Endothelial cell of umbilical vein (primary cell): ENCODE measurements at regions not wholly inside any gene's neighbourhood (a gene's known extent, or its start where the extent isn't known, plus 50 kb on each side); places are given as distances from the start of the nearest gene placed in this dataset.

ENCODE experiments used
- BruUV-seq: library from RNA; stranded (reverse); fragments of 400-500 nt; replicated peaks from 2 replicates; lab custom pipeline; 2021; lab: Mats Ljungman, UMichigan
- CTCF ChIA-PET: fragments of 300-600, 350-600 bp; sonication (Branson Sonifier 250); formaldehyde crosslinking; loops from one replicate; lab custom pipeline; 2021; ENCODE audit warnings: antibody characterized with exemption, inconsistent platforms; lab: Charles Lee
- POLR2A ChIA-PET: fragments of 300-600, 350-600 bp; sonication (Branson Sonifier 250); formaldehyde crosslinking; loops from one replicate; lab custom pipeline; 2021; ENCODE audit warnings: antibody characterized with exemption, inconsistent platforms; lab: Charles Lee
- DNase-seq: peaks from one replicate; pipeline ENCODE4 v3.0.0-alpha.2; 2011; ENCODE audit warnings: low read depth, low spot score
- FAIRE-seq: peaks from 2 replicates; lab custom pipeline; 2011; peaks lifted over from hg19 to GRCh38; lab: Jason Lieb, UNC
- H2AFZ ChIP-seq: 2 replicates; pipeline ENCODE4 v1.6.0; 2012; ENCODE audit warnings: low read depth, low read length, control low read depth, inconsistent platforms
- H3K27ac ChIP-seq: 2 replicates; pipeline ENCODE4 v1.5.1; 2011; ENCODE audit warnings: low read depth, mild to moderate bottlenecking, control low read depth, low read length, moderate library complexity; ENCODE audit not compliant: insufficient read depth
- H3K27me3 ChIP-seq, 2 experiments: 2 replicates each; pipeline versions ENCODE4 v1.6.0 to v1.6.1; 2011; ENCODE audit warnings: low read length in 2 of 2, mixed read lengths in 1 of 2; ENCODE audit not compliant: control insufficient read depth in 2 of 2, insufficient read depth in 2 of 2
- H3K36me3 ChIP-seq, 2 experiments: 2 replicates in 1 of 2; 3 replicates in 1 of 2; pipeline ENCODE4 v1.5.1; 2011; ENCODE audit warnings: low read length in 2 of 2, mild to moderate bottlenecking in 1 of 2, moderate library complexity in 1 of 2; ENCODE audit not compliant: control insufficient read depth in 2 of 2, insufficient read depth in 2 of 2; ENCODE audit errors: extremely low read depth in 1 of 2
- H3K4me1 ChIP-seq: 3 replicates; pipeline ENCODE4 v1.5.1; 2011; ENCODE audit warnings: mild to moderate bottlenecking, low read length; ENCODE audit not compliant: control insufficient read depth, insufficient read depth; ENCODE audit errors: extremely low read depth
- H3K4me2 ChIP-seq: 2 replicates; pipeline ENCODE4 v1.6.1; 2011; ENCODE audit warnings: low read length, control low read depth, mixed read lengths; ENCODE audit not compliant: insufficient read depth
- H3K4me3 ChIP-seq, 3 experiments: fragments of 200-600 bp in 1 of 3; sonication (generic), shearing (Covaris generic) in 1 of 3; replicated peaks in 1 of 3; 2 replicates each; pipeline ENCODE4 v1.5.1; 2011 to 2016; ENCODE audit warnings: control low read depth in 3 of 3, low read length in 3 of 3, mild to moderate bottlenecking in 2 of 3, inconsistent platforms in 1 of 3, low read depth in 1 of 3, moderate library complexity in 1 of 3; ENCODE audit not compliant: insufficient read depth in 1 of 3
- H3K79me2 ChIP-seq: 2 replicates; pipeline ENCODE4 v1.6.0; 2012; ENCODE audit warnings: low read length, inconsistent platforms; ENCODE audit not compliant: control insufficient read depth, insufficient read depth
- H3K9ac ChIP-seq: replicated peaks from 2 replicates; pipeline ENCODE3; 2011; ENCODE audit warnings: low read length, control low read depth; ENCODE audit not compliant: insufficient read depth; ENCODE audit errors: extremely low read depth
- H3K9me1 ChIP-seq: replicated peaks from 3 replicates; pipeline ENCODE4 v1.6.0; 2011; ENCODE audit warnings: mild to moderate bottlenecking, low read length; ENCODE audit not compliant: control insufficient read depth, insufficient read depth; ENCODE audit errors: extremely low read depth
- H3K9me3 ChIP-seq: replicated peaks from 2 replicates; pipeline ENCODE4 v1.5.1; 2012; ENCODE audit warnings: low read length, inconsistent platforms; ENCODE audit not compliant: control insufficient read depth, insufficient read depth
- H4K20me1 ChIP-seq: replicated peaks from 2 replicates; pipeline ENCODE3; 2011; ENCODE audit warnings: mild to moderate bottlenecking, low read length; ENCODE audit not compliant: control insufficient read depth, insufficient read depth; ENCODE audit errors: extremely low read depth
- EZH2 ChIP-seq: IDR thresholded peaks from 2 replicates; pipeline ENCODE4 v1.6.1; 2012; ENCODE audit warnings: borderline replicate concordance, low read depth, mild to moderate bottlenecking, moderate library complexity, low read length, inconsistent platforms; ENCODE audit not compliant: severe bottlenecking
- JUN ChIP-seq: IDR thresholded peaks from 2 replicates; pipeline ENCODE4 v1.6.1; 2011; ENCODE audit warnings: borderline replicate concordance, low read depth; ENCODE audit not compliant: insufficient read length, insufficient read depth
- MYC ChIP-seq: IDR thresholded peaks from one replicate; pipeline ENCODE4 v1.6.1; 2011; ENCODE audit warnings: mild to moderate bottlenecking, low read depth, low read length
- POLR2AphosphoS5 ChIP-seq: IDR thresholded peaks from 2 replicates; pipeline ENCODE4 v1.6.1; 2012; ENCODE audit warnings: low read depth, mild to moderate bottlenecking, control low read depth, low read length, moderate library complexity; ENCODE audit not compliant: insufficient read depth
- dilution Hi-C: fragments of 300-500 bp; cut with MboI; formaldehyde crosslinking; loops from one replicate; pipeline ENCODE4 v1.15.0; 2019; ENCODE audit warnings: low sequenced_read_pairs; ENCODE audit not compliant: extremely low pct_ligation_motif_present
- intact Hi-C: fragments of 100-400 bp; cut with micrococcal nuclease; formaldehyde crosslinking; loops from one replicate; pipeline ENCODE4 v1.10.0; 2022

DNA sequence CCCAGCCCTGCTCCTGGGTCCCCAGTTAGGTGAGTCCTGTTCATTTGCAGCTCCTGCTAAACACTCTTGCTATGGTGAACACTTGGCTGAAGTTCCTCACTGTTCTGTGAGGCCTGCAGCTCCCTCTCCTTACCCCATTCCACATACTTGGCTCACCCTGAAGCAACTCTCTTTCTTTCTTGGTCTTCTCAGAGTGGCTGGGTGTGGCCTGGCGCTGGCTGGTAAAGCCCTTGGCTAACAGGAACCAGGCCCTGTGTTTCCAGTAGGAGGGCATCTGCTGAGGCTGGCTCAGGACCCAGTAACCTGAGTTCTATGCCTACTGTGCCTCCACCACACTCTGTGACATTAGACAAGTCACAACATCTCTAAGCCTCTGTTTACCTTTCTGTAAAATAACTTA, 53.1 kb upstream of the COL13A1 start:
- no TSS peak for BruUV-seq
- Histone ChIP-seq H3K36me3 (no peaks in the 10 kb centered on the region), H3K4me2 (no peak overlapping the region), H3K79me2 (no peaks in the 10 kb centered on the region), H3K27me3 (peaks cover 25 to 30% of the 10 kb centered on the region in 2 experiments), H4K20me1 (no peaks in the 10 kb centered on the region), H2AFZ (no peak overlapping the region), H3K4me3 (no peak overlapping the region), H3K9me3 (no peaks in the 10 kb centered on the region), H3K9ac (no peak overlapping the region), H3K4me1 (no peaks in the 10 kb centered on the region), H3K27ac (no peak overlapping the region), H3K9me1 (no peaks in the 10 kb centered on the region)
- dilution Hi-C loops (no loop called here), intact Hi-C loops (no loop called here)
- DNase-seq = no peak
- FAIRE-seq = no peak
- TF ChIP-seq EZH2 = no peak
- TF ChIP-seq MYC = no peak
- CTCF ChIA-PET = interaction anchor here (0.7 to 1.5 kb wide), 2 partner anchors 38 to 166 kb away, joined by 3 to 5 read pairs; no protein-coding TSS in a partner anchor
- POLR2A ChIA-PET = no interaction called here

DNA sequence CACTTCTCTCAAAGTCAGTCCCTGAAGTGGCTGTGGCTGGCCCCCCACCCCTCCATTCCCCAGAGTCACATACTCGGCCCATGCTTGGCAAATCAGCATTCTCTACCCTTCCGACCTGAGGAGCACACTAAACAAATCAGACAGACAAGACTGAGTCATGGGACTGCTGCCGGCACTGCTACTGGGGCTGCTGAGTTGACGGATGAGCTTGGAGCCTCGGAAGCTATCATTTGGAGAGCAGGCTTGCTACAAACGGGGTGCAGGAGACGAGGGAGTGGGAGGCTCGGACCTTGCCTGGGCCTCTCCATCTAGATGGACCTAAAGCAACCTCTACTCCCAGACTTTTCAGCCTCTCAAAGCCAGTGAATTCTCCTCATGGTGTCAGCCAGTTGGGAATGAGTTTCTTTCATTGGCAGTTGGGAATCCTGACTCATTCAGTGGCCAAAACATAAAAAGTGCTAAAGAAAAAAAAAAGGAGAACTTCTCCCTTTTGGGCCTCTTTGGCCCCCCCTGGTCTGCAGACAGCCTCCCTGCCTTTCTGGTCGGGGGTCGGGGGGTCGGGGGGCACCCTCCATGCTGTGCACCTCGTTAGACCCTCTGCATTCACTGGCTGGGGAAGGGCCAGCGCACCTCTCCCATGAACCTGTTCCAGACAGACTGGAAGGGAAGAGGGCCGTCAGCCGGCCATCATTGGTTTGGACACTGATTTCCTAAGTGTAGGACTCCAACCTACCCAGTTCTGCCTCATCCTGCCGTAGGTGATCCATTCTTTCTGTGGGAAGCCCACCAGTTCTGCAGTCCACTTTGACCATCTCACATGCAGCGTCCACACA, 52.3 kb upstream of the COL13A1 start:
- no peak overlapping the region for H3K9ac ChIP-seq
- no peak for TF ChIP-seq EZH2
- no peak for TF ChIP-seq POLR2AphosphoS5
- no peak for TF ChIP-seq JUN
- dilution Hi-C loops = no loop called here
- DNase-seq = no peak
- BruUV-seq = no TSS peak
- CTCF ChIA-PET = no interaction called here
- no peak for FAIRE-seq
- H3K79me2 ChIP-seq = no peaks in the 10 kb centered on the region
- no peaks in the 10 kb centered on the region for H4K20me1 ChIP-seq
- H3K27ac ChIP-seq = no peak overlapping the region
- peaks cover 21 to 35% of the 10 kb centered on the region in 2 experiments for H3K27me3 ChIP-seq
- H3K4me1 ChIP-seq = no peaks in the 10 kb centered on the region
- H3K9me1 ChIP-seq = no peaks in the 10 kb centered on the region
- H2AFZ ChIP-seq = no peak overlapping the region
- POLR2A ChIA-PET = no interaction called here
- no peak overlapping the region for H3K4me3 ChIP-seq
- no peaks in the 10 kb centered on the region for H3K9me3 ChIP-seq
- no peak overlapping the region for H3K4me2 ChIP-seq
- no peaks in the 10 kb centered on the region for H3K36me3 ChIP-seq
- intact Hi-C loops = no loop called here
